H9 (cell line): ENCODE measurements at regions not wholly inside any gene's neighbourhood (a gene's known extent, or its start where the extent isn't known, plus 50 kb on each side); places are given as distances from the start of the nearest gene placed in this dataset.
A peak's percentile ranks its signal among the peaks of the same experiment; 100 is the strongest.

Source experiments
- DNase-seq: peaks from one replicate; pipeline ENCODE4 v3.0.0-alpha.2; 2017
- H2AFZ ChIP-seq: one replicate; pipeline ENCODE4 v1.6.1; 2013; ENCODE audit warnings: mild to moderate bottlenecking, low read length, control low read depth, moderate library complexity
- H2AK5ac ChIP-seq: 2 replicates; pipeline ENCODE4 v1.6.1; 2013; ENCODE audit warnings: low read length, control low read depth, mixed read lengths; ENCODE audit not compliant: insufficient read length
- H2BK120ac ChIP-seq: one replicate; pipeline ENCODE4 v1.6.1; 2013; ENCODE audit warnings: low read depth, mild to moderate bottlenecking, low read length, control low read depth, inconsistent platforms; ENCODE audit not compliant: poor library complexity, severe bottlenecking
- H2BK12ac ChIP-seq: 2 replicates; pipeline ENCODE4 v1.6.1; 2013; ENCODE audit warnings: low read length, control low read depth, mixed read lengths, low read depth; ENCODE audit not compliant: insufficient read length
- H2BK15ac ChIP-seq: 2 replicates; pipeline ENCODE4 v1.6.1; 2013; ENCODE audit warnings: low read depth, low read length, control low read depth
- H2BK20ac ChIP-seq: one replicate; pipeline ENCODE4 v1.6.1; 2013; ENCODE audit warnings: low read depth, mild to moderate bottlenecking, low read length, control low read depth, inconsistent platforms; ENCODE audit not compliant: poor library complexity, severe bottlenecking
- H2BK5ac ChIP-seq: 2 replicates; pipeline ENCODE4 v1.6.1; 2013; ENCODE audit warnings: low read length, control low read depth, mixed read lengths; ENCODE audit not compliant: insufficient read length
- H3K14ac ChIP-seq: 2 replicates; pipeline ENCODE4 v1.6.1; 2013; ENCODE audit warnings: low read length, control low read depth; ENCODE audit not compliant: insufficient read depth
- H3K18ac ChIP-seq: 2 replicates; pipeline ENCODE4 v1.6.1; 2013; ENCODE audit warnings: low read depth, mild to moderate bottlenecking, mixed read lengths, low read length, control low read depth; ENCODE audit not compliant: insufficient read length
- H3K23ac ChIP-seq: 2 replicates; pipeline ENCODE4 v1.6.1; 2013; ENCODE audit warnings: low read length, control low read depth, mixed read lengths, low read depth; ENCODE audit not compliant: insufficient read length
- H3K23me2 ChIP-seq: 2 replicates; pipeline ENCODE4 v1.6.1; 2013; ENCODE audit warnings: low read depth, mild to moderate bottlenecking, mixed read lengths, low read length, control low read depth; ENCODE audit not compliant: insufficient read length, poor library complexity, severe bottlenecking
- H3K27ac ChIP-seq: 2 replicates; pipeline ENCODE4 v1.5.1; 2013; ENCODE audit warnings: low read length, control low read depth, mixed read lengths, low read depth; ENCODE audit not compliant: insufficient read length
- H3K27me3 ChIP-seq: 2 replicates; pipeline ENCODE4 v1.6.1; 2013; ENCODE audit warnings: low read length, control low read depth, inconsistent platforms; ENCODE audit not compliant: insufficient read depth
- H3K4ac ChIP-seq: 2 replicates; pipeline ENCODE4 v1.6.1; 2013; ENCODE audit warnings: low read depth, mild to moderate bottlenecking, control low read depth, inconsistent platforms, low read length, moderate library complexity
- H3K4me1 ChIP-seq: 2 replicates; pipeline ENCODE4 v1.6.1; 2013; ENCODE audit warnings: low read length, control low read depth, inconsistent platforms; ENCODE audit not compliant: insufficient read depth
- H3K4me2 ChIP-seq: 2 replicates; pipeline ENCODE4 v1.6.1; 2013; ENCODE audit warnings: low read length, control low read depth, mixed read lengths; ENCODE audit not compliant: insufficient read length, insufficient read depth
- H3K56ac ChIP-seq: 2 replicates; pipeline ENCODE4 v1.6.1; 2013; ENCODE audit warnings: low read depth, mild to moderate bottlenecking, mixed read lengths, low read length, control low read depth; ENCODE audit not compliant: insufficient read length
- H3K79me1 ChIP-seq: 2 replicates; pipeline ENCODE4 v1.6.1; 2013; ENCODE audit warnings: low read depth, mild to moderate bottlenecking, moderate library complexity, low read length, control low read depth, inconsistent platforms; ENCODE audit not compliant: insufficient read depth, poor library complexity, severe bottlenecking
- H3K79me2 ChIP-seq: 2 replicates; pipeline ENCODE4 v1.6.1; 2013; ENCODE audit warnings: low read length, control low read depth, inconsistent platforms; ENCODE audit not compliant: insufficient read depth
- H3K9ac ChIP-seq: 2 replicates; pipeline ENCODE4 v1.6.1; 2013; ENCODE audit warnings: low read length, control low read depth, mixed read lengths; ENCODE audit not compliant: insufficient read length; ENCODE audit errors: extremely low read depth
- H3K9me3 ChIP-seq: one replicate; pipeline ENCODE4 v1.6.1; 2013; ENCODE audit warnings: low read depth, low read length, inconsistent platforms; ENCODE audit not compliant: control insufficient read depth
- H3T11ph ChIP-seq: one replicate; pipeline ENCODE4 v1.6.1; 2013; ENCODE audit warnings: mild to moderate bottlenecking, low read length, control low read depth, inconsistent platforms
- H4K20me1 ChIP-seq: one replicate; pipeline ENCODE4 v1.6.1; 2013; ENCODE audit not compliant: control insufficient read depth, insufficient read length, insufficient read depth
- H4K5ac ChIP-seq: 2 replicates; pipeline ENCODE4 v1.6.1; 2013; ENCODE audit warnings: low read depth, mild to moderate bottlenecking, mixed read lengths, low read length, control low read depth; ENCODE audit not compliant: insufficient read length
- H4K8ac ChIP-seq: replicated peaks from 2 replicates; pipeline ENCODE4 v1.6.1; 2013; ENCODE audit warnings: low read length, control low read depth, mixed read lengths, low read depth; ENCODE audit not compliant: insufficient read length
- H4K91ac ChIP-seq: 2 replicates; pipeline ENCODE4 v1.6.1; 2013; ENCODE audit warnings: low read depth, mild to moderate bottlenecking, moderate library complexity, mixed read lengths, low read length, control low read depth; ENCODE audit not compliant: insufficient read length
- H3K27ac Mint-ChIP-seq, 3 experiments: 2 replicates in 2 of 3; 3 replicates in 1 of 3; pipeline ENCODE4 v1.8.0; 2020 to 2021; ENCODE audit warnings: mixed read lengths in 3 of 3, mild to moderate bottlenecking in 1 of 3, moderate library complexity in 1 of 3
- H3K27me3 Mint-ChIP-seq: 2 replicates; pipeline ENCODE4 v1.8.0; 2021; ENCODE audit warnings: low read depth, mild to moderate bottlenecking, moderate library complexity, mixed read lengths
- H3K36me3 Mint-ChIP-seq, 3 experiments: 2 replicates in 2 of 3; 3 replicates in 1 of 3; pipeline ENCODE4 v1.8.0; 2020 to 2021; ENCODE audit warnings: low read depth in 3 of 3, mixed read lengths in 3 of 3; ENCODE audit not compliant: insufficient read depth in 1 of 3
- H3K4me1 Mint-ChIP-seq, 2 experiments: 2 replicates each; pipeline ENCODE4 v1.8.0; 2020; ENCODE audit warnings: mixed read lengths in 2 of 2
- H3K4me3 Mint-ChIP-seq, 2 experiments: 2 replicates in 1 of 2; 3 replicates in 1 of 2; pipeline ENCODE4 v1.8.0; 2020 to 2021; ENCODE audit warnings: mild to moderate bottlenecking in 2 of 2, mixed read lengths in 2 of 2, moderate library complexity in 1 of 2
- H3K9me3 Mint-ChIP-seq, 2 experiments: 2 replicates in 1 of 2; 3 replicates in 1 of 2; pipeline ENCODE4 v1.8.0; 2020; ENCODE audit warnings: mild to moderate bottlenecking in 2 of 2, mixed read lengths in 2 of 2, moderate library complexity in 1 of 2
- WGBS: extraction: QIAGEN DNeasy Blood & Tissue Kit; methylation state at CpG from one replicate; pipeline ENCODE4 v1.1.7; 2013; ENCODE audit warnings: missing lambda C conversion rate, low lambda C conversion rate, mixed read lengths; ENCODE audit not compliant: insufficient read length; ENCODE audit errors: extremely low coverage; 5-methylcytosine and 5-hydroxymethylcytosine counted together
- TF ChIP-seq, protein P1 (sequence below): fragments of 200-600 bp; sonication (generic); conservative IDR thresholded peaks from 3 replicates; pipeline ENCODE4 v1.8.0; 2021; ENCODE audit warnings: antibody characterized with exemption, mild to moderate bottlenecking

DNA sequence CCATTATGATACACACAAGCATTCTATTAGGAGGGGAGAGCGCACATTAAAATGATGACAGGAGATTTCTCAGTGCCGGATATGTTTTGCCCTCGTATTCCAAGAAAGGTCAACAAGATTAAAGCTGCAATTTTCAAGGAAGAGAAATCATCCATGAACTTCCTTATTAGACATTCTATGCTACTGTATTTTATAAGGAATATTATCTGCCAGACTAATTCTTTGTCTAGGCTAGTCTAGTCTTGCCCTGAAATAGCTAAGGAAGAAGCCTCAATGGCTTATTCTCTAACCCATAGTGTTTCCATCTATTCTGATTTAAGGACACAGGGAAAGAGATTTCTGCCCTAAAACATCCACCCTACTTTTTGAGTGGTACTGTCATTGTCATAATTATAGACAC, 315.4 kb downstream of the ADGRG6 start:
- H3K9ac ChIP-seq: no peak overlapping the region
- H3K4me3 Mint-ChIP-seq: no peak overlapping the region
- no peak overlapping the region for H2BK120ac ChIP-seq
- no peak overlapping the region for H3K18ac ChIP-seq
- no peak overlapping the region for H3K14ac ChIP-seq
- no peak overlapping the region for H2BK5ac ChIP-seq
- H3K9me3 ChIP-seq: no peaks in the 10 kb centered on the region
- no peaks in the 10 kb centered on the region for H3K27me3 Mint-ChIP-seq
- peak overlapping the region; percentile 17 for H2AFZ ChIP-seq
- no peak overlapping the region for H3K4ac ChIP-seq
- H3K4me2 ChIP-seq: no peak overlapping the region
- no peak overlapping the region for H2AK5ac ChIP-seq
- no peaks in the 10 kb centered on the region for H4K20me1 ChIP-seq
- H3K4me1 Mint-ChIP-seq: no peaks in the 10 kb centered on the region
- no peak overlapping the region for H3K56ac ChIP-seq
- no peak overlapping the region for H3K27ac ChIP-seq
- DNase-seq: no peak
- H2BK20ac ChIP-seq: no peak overlapping the region
- no peaks in the 10 kb centered on the region for H3K4me1 ChIP-seq
- H4K91ac ChIP-seq: no peak overlapping the region
- no peak overlapping the region for H3K23ac ChIP-seq
- H3K79me1 ChIP-seq: no peaks in the 10 kb centered on the region
- no peak overlapping the region for H4K5ac ChIP-seq
- H3K36me3 Mint-ChIP-seq: no peaks in the 10 kb centered on the region
- no peak overlapping the region for H2BK15ac ChIP-seq
- no peaks in the 10 kb centered on the region for H3K79me2 ChIP-seq
- no peak overlapping the region for H2BK12ac ChIP-seq
- no peaks in the 10 kb centered on the region for H3K23me2 ChIP-seq
- no peaks in the 10 kb centered on the region for H3K27me3 ChIP-seq
- no CpG with 5 or more reads among the region's 3 CpGs for WGBS
- TF ChIP-seq, protein P1, sequence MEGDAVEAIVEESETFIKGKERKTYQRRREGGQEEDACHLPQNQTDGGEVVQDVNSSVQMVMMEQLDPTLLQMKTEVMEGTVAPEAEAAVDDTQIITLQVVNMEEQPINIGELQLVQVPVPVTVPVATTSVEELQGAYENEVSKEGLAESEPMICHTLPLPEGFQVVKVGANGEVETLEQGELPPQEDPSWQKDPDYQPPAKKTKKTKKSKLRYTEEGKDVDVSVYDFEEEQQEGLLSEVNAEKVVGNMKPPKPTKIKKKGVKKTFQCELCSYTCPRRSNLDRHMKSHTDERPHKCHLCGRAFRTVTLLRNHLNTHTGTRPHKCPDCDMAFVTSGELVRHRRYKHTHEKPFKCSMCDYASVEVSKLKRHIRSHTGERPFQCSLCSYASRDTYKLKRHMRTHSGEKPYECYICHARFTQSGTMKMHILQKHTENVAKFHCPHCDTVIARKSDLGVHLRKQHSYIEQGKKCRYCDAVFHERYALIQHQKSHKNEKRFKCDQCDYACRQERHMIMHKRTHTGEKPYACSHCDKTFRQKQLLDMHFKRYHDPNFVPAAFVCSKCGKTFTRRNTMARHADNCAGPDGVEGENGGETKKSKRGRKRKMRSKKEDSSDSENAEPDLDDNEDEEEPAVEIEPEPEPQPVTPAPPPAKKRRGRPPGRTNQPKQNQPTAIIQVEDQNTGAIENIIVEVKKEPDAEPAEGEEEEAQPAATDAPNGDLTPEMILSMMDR: no peak
- H3K27ac Mint-ChIP-seq: no peak overlapping the region
- no peak overlapping the region for H4K8ac ChIP-seq
- H3K9me3 Mint-ChIP-seq: no peaks in the 10 kb centered on the region
- H3T11ph ChIP-seq: no peak overlapping the region
